H1 (cell line): ENCODE measurements at regions not wholly inside any gene's neighbourhood (a gene's known extent, or its start where the extent isn't known, plus 50 kb on each side); places are given as distances from the start of the nearest gene placed in this dataset.

Experiments
- ATF2 ChIP-seq: IDR thresholded peaks from 2 replicates; pipeline ENCODE4 v1.6.1; 2012; ENCODE audit warnings: low read length, inconsistent platforms
- CREB1 ChIP-seq: IDR thresholded peaks from 2 replicates; pipeline ENCODE4 v1.6.1; 2012; ENCODE audit warnings: inconsistent platforms
- CTCF ChIP-seq, 3 experiments: IDR thresholded peaks; 1 replicate in 2 of 3; 2 replicates in 1 of 3; pipeline versions ENCODE4 v1.5.1 to v1.6.1; 2011; ENCODE audit warnings: low read length in 3 of 3, mild to moderate bottlenecking in 3 of 3, inconsistent platforms in 2 of 3, low read depth in 1 of 3, moderate library complexity in 1 of 3; ENCODE audit not compliant: insufficient read depth in 1 of 3; ENCODE audit errors: control extremely low read depth in 1 of 3
- EP300 ChIP-seq, 2 experiments: IDR thresholded peaks; 1 replicate in 1 of 2; 2 replicates in 1 of 2; pipeline ENCODE4 v1.6.1; 2011 to 2012; ENCODE audit warnings: low read depth in 2 of 2, low read length in 2 of 2, mild to moderate bottlenecking in 2 of 2, borderline replicate concordance in 1 of 2, inconsistent platforms in 1 of 2, moderate library complexity in 1 of 2
- EZH2 ChIP-seq: fragments of 200-600 bp; sonication (generic); IDR thresholded peaks from 2 replicates; pipeline ENCODE4 v1.7.1; 2012; ENCODE audit warnings: low read depth, mild to moderate bottlenecking, moderate library complexity, low read length, inconsistent platforms; ENCODE audit not compliant: severe bottlenecking
- MAX ChIP-seq: IDR thresholded peaks from 2 replicates; pipeline ENCODE4 v1.6.1; 2012; ENCODE audit warnings: inconsistent platforms
- POLR2A ChIP-seq, 2 experiments: IDR thresholded peaks; 1 replicate in 1 of 2; 2 replicates in 1 of 2; pipeline ENCODE4 v1.6.1; 2011; ENCODE audit warnings: low read depth in 2 of 2, low read length in 2 of 2, mild to moderate bottlenecking in 2 of 2; ENCODE audit errors: control extremely low read depth in 1 of 2
- RXRA ChIP-seq: IDR thresholded peaks from 2 replicates; pipeline ENCODE4 v1.6.1; 2011; ENCODE audit warnings: low read depth, mild to moderate bottlenecking, low read length, moderate library complexity; ENCODE audit not compliant: insufficient read depth
- TAF7 ChIP-seq: optimal IDR thresholded peaks from 2 replicates; pipeline ENCODE3; 2011; ENCODE audit warnings: low read depth, mild to moderate bottlenecking, inconsistent platforms, low read length, moderate library complexity, borderline replicate concordance

- TF ChIP-seq RXRA (no peak), TAF7 (no peak), CREB1 (no peak), POLR2A (IDR thresholded peaks at IDR 0.05; ENCODE audit: control extremely low read depth in 1 of 2, low read depth in 2 of 2, low read length in 2 of 2) (no peak), CTCF (IDR thresholded peaks at IDR 0.05; ENCODE audit: control extremely low read depth in 1 of 3, insufficient read depth in 1 of 3, low read depth in 1 of 3, low read length in 3 of 3) (no peak), EZH2 (no peak), ATF2 (no peak), EP300 (IDR thresholded peaks at IDR 0.05; ENCODE audit: borderline replicate concordance in 1 of 2, low read depth in 2 of 2, low read length in 2 of 2) (no peak), MAX (no peak)
Measured at GRCh38 chr18:22847392-22847791, 85.7 kb upstream of the RBBP8 start.
